ENCODE measurements at regions not wholly inside any gene's neighbourhood (a gene's known extent, or its start where the extent isn't known, plus 50 kb on each side); places are given as distances from the start of the nearest gene placed in this dataset.

DNA sequence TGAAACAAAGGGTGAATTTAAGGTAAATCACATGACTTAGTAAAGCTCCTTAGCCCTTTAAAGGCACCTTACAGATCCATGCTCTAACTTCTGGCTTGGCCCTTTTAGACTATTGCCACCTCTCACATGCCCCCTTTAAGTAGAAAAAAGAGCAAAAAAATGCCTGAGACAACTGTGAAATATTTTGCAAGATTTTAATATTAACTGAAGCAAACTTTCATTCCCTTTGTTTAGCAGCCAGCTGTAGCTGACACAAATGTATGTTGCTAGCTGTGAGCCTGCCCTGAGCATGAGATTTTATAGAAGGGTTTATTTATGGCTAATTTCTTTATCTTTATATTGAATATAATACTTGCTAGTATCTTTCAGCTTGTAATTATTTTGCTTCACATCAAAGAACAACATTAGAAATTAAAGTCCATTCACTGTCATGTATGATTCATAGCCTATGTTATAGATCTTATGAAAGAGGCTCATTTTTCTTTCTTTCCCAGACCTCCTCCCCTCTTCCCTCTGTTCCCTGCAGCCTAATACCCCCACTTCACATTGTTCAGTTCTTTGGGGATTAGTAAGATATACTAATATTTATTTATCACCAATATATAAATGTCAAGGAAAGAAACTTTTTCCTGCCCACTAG lies 637.2 kb upstream of the ZEB2 start:
- Histone ChIP-seq H3K27ac (replicated peaks) (no peak overlapping the region), H3K27me3 (ENCODE audit: insufficient read depth, poor library complexity, severe bottlenecking) (no peaks in the 10 kb centered on the region), H3K4me3 (replicated peaks; ENCODE audit: insufficient read depth, low read length) (no peak overlapping the region)
- TF ChIP-seq, protein P1, sequence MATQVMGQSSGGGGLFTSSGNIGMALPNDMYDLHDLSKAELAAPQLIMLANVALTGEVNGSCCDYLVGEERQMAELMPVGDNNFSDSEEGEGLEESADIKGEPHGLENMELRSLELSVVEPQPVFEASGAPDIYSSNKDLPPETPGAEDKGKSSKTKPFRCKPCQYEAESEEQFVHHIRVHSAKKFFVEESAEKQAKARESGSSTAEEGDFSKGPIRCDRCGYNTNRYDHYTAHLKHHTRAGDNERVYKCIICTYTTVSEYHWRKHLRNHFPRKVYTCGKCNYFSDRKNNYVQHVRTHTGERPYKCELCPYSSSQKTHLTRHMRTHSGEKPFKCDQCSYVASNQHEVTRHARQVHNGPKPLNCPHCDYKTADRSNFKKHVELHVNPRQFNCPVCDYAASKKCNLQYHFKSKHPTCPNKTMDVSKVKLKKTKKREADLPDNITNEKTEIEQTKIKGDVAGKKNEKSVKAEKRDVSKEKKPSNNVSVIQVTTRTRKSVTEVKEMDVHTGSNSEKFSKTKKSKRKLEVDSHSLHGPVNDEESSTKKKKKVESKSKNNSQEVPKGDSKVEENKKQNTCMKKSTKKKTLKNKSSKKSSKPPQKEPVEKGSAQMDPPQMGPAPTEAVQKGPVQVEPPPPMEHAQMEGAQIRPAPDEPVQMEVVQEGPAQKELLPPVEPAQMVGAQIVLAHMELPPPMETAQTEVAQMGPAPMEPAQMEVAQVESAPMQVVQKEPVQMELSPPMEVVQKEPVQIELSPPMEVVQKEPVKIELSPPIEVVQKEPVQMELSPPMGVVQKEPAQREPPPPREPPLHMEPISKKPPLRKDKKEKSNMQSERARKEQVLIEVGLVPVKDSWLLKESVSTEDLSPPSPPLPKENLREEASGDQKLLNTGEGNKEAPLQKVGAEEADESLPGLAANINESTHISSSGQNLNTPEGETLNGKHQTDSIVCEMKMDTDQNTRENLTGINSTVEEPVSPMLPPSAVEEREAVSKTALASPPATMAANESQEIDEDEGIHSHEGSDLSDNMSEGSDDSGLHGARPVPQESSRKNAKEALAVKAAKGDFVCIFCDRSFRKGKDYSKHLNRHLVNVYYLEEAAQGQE (IDR thresholded peaks at IDR 0.05; ENCODE audit: insufficient replicate concordance, low read depth): no peak
- TF ChIP-seq GABPA (IDR thresholded peaks at IDR 0.05; ENCODE audit: low read depth): no peak
- TF ChIP-seq, protein P2, sequence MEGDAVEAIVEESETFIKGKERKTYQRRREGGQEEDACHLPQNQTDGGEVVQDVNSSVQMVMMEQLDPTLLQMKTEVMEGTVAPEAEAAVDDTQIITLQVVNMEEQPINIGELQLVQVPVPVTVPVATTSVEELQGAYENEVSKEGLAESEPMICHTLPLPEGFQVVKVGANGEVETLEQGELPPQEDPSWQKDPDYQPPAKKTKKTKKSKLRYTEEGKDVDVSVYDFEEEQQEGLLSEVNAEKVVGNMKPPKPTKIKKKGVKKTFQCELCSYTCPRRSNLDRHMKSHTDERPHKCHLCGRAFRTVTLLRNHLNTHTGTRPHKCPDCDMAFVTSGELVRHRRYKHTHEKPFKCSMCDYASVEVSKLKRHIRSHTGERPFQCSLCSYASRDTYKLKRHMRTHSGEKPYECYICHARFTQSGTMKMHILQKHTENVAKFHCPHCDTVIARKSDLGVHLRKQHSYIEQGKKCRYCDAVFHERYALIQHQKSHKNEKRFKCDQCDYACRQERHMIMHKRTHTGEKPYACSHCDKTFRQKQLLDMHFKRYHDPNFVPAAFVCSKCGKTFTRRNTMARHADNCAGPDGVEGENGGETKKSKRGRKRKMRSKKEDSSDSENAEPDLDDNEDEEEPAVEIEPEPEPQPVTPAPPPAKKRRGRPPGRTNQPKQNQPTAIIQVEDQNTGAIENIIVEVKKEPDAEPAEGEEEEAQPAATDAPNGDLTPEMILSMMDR (IDR thresholded peaks at IDR 0.05; ENCODE audit: insufficient read depth, low read length): no peak
- no peak for TF ChIP-seq SPI1 (IDR thresholded peaks at IDR 0.05; ENCODE audit: borderline replicate concordance, low read depth)
- no peak for DNase-seq (ENCODE audit: low read depth in 1 of 2, low spot score in 1 of 2)

DNA sequence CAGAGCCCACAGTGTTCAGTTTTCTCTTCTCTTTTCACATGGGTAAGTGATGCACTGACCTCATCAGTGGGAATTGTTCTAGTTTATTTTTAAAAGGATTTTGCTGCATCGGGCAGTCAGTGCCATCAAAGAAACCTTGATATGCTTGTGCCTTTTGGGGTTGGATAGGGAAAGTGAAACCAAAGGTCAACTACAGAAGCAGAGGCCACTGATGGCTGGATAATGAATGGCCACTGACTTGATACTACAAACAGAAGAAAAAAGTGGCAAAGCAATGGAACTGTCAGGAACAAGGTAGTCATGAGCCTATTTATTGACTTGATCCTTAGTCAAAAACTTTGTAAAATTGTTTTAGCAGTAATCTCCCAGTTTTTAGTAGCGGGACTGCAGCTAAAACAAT lies 636.3 kb upstream of the ZEB2 start:
- Histone ChIP-seq H3K27me3 (ENCODE audit: insufficient read depth, poor library complexity, severe bottlenecking) (no peaks in the 10 kb centered on the region), H3K27ac (replicated peaks) (no peak overlapping the region)
- DNase-seq (ENCODE audit: low read depth in 1 of 2, low spot score in 1 of 2): no peak

DNA sequence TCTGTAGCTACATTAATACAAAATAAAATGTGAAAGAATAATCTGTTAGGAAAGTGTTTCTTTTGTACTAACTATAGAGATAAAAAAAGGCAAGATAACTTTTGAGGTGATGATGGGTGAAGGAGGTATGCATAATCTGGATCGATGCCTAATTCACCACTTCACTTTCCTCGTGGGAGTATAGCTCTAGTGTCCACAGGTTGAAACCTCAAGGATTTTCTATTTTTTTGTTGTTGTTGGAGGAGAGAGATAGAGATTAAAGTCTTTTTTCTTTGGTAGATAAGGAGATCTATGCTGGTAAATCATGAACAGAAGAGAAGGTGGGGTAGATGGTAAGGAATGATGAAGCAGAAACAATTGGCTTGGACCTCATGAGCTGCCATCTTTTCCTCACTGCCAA lies 635.3 kb upstream of the ZEB2 start:
- DNase-seq (ENCODE audit: low read depth in 1 of 2, low spot score in 1 of 2): no peak
- TF ChIP-seq SPI1 (IDR thresholded peaks at IDR 0.05; ENCODE audit: borderline replicate concordance, low read depth) (no peak), GABPA (IDR thresholded peaks at IDR 0.05; ENCODE audit: low read depth) (no peak), POLR2AphosphoS5 (IDR thresholded peaks at IDR 0.05; ENCODE audit: low read depth) (no peak)
- TF ChIP-seq, protein P1 (IDR thresholded peaks at IDR 0.05; ENCODE audit: insufficient replicate concordance, low read depth): no peak
- TF ChIP-seq, protein P2 (IDR thresholded peaks at IDR 0.05; ENCODE audit: insufficient read depth, low read length): no peak
- no peaks in the 10 kb centered on the region for H3K27me3 ChIP-seq (ENCODE audit: insufficient read depth, poor library complexity, severe bottlenecking)
- no peak overlapping the region for H3K27ac ChIP-seq (replicated peaks)
- no peak overlapping the region for H3K4me3 ChIP-seq (replicated peaks; ENCODE audit: insufficient read depth, low read length)

More for the DNA sequence above, 636.3 kb upstream of the ZEB2 start:
- H3K4me3 ChIP-seq (replicated peaks; ENCODE audit: insufficient read depth, low read length): no peak overlapping the region
- TF ChIP-seq SPI1 (IDR thresholded peaks at IDR 0.05; ENCODE audit: borderline replicate concordance, low read depth): no peak
- no peak for TF ChIP-seq POLR2AphosphoS5 (IDR thresholded peaks at IDR 0.05; ENCODE audit: low read depth)
- TF ChIP-seq, protein P1 (IDR thresholded peaks at IDR 0.05; ENCODE audit: insufficient replicate concordance, low read depth): no peak
- TF ChIP-seq, protein P2 (IDR thresholded peaks at IDR 0.05; ENCODE audit: insufficient read depth, low read length): no peak
- no peak for TF ChIP-seq GABPA (IDR thresholded peaks at IDR 0.05; ENCODE audit: low read depth)

Data from HL-60 (cell line).